Esophagus squamous epithelium (tissue), 4 donors: ENCODE measurements at regions not wholly inside any gene's neighbourhood (a gene's known extent, or its start where the extent isn't known, plus 50 kb on each side); places are given as distances from the start of the nearest gene placed in this dataset.

Experiments
- POLR2A ChIP-seq, 4 donors: fragments of 450-650 bp; IDR thresholded peaks; one replicate each; pipeline ENCODE4 v1.6.1; 2017; ENCODE audit warnings: antibody characterized with exemption in 4 of 4, mild to moderate bottlenecking in 4 of 4, moderate library complexity in 3 of 4
- TF ChIP-seq, protein P1 (sequence below), 6 experiments: fragments of 450-650 bp in 4 of 6; fragments of 200-600 bp in 2 of 6; sonication (generic) in 2 of 6; IDR thresholded peaks; one replicate each; pipeline ENCODE4 v1.5.1; 2016 to 2019; ENCODE audit warnings: antibody characterized with exemption in 6 of 6, mild to moderate bottlenecking in 4 of 6, moderate library complexity in 4 of 6

DNA sequence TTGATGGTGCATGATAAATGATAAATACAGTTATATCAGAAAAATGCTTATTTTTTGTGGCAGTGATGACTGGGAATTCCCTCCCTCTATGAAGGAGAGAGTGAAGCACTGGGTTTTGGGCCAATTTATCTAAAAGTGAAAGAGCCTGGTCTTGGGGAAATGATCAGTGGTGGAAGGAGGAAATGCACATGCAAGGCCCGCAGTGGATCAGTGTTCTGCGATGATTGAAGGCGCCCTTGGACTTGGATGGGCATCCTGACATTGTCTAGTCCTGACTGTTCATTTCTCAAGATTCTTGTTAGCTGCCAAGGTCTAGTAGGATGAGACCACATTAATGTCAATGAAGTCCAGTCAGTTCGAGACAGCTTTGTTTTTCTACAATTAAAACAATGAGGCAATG lies 272.0 kb upstream of the SLC35B3 start:
- TF ChIP-seq, protein P1, sequence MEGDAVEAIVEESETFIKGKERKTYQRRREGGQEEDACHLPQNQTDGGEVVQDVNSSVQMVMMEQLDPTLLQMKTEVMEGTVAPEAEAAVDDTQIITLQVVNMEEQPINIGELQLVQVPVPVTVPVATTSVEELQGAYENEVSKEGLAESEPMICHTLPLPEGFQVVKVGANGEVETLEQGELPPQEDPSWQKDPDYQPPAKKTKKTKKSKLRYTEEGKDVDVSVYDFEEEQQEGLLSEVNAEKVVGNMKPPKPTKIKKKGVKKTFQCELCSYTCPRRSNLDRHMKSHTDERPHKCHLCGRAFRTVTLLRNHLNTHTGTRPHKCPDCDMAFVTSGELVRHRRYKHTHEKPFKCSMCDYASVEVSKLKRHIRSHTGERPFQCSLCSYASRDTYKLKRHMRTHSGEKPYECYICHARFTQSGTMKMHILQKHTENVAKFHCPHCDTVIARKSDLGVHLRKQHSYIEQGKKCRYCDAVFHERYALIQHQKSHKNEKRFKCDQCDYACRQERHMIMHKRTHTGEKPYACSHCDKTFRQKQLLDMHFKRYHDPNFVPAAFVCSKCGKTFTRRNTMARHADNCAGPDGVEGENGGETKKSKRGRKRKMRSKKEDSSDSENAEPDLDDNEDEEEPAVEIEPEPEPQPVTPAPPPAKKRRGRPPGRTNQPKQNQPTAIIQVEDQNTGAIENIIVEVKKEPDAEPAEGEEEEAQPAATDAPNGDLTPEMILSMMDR (IDR thresholded peaks at IDR 0.05), result no peak
- TF ChIP-seq POLR2A (IDR thresholded peaks at IDR 0.05), result no peak
